TTC549 (cell line): ENCODE measurements at regions not wholly inside any gene's neighbourhood (a gene's known extent, or its start where the extent isn't known, plus 50 kb on each side); places are given as distances from the start of the nearest gene placed in this dataset.

ENCODE experiments used
- FAIRE-seq: peaks from 2 replicates; lab custom pipeline; 2012; peaks lifted over from hg19 to GRCh38; lab: Jason Lieb, UNC

DNA sequence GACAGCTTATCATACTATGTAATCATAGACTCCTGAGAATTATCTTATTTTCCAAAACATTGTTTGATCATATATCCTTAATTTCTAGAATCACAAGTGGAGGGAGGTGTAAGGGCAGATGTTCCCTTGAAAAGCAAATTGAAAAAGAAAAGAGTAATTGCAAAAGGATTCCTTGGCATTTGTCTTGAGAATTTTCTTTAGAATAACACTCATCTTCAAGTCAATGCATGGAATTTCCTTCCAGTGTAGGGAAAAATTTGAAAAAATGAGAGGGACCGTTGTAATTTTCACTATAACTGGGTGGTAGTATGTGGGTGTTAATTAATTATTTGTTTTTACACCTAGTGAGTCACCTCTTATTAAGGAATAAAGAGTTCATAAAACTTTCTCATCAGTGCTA is 724.6 kb upstream of the ADAMTS5 start:
- FAIRE-seq, result no peak

DNA sequence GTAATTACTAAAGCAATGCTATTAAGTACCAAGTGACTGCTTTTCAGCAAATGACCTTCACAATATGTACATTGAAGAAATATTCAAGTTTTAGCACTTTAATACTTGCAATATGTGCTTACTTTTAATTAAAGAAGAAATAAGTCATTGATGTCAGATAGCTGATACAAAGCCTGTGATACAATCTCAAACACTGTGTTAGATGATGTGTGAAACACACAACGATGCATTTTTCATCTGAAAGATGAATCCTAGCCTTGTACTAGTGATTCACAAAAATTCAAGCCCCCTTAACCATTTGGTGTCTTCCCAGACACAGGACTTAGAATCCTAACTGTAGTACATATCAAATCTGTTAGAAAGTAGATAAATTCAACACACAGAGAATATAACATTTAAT is 724.1 kb upstream of the ADAMTS5 start:
- FAIRE-seq, result no peak

DNA sequence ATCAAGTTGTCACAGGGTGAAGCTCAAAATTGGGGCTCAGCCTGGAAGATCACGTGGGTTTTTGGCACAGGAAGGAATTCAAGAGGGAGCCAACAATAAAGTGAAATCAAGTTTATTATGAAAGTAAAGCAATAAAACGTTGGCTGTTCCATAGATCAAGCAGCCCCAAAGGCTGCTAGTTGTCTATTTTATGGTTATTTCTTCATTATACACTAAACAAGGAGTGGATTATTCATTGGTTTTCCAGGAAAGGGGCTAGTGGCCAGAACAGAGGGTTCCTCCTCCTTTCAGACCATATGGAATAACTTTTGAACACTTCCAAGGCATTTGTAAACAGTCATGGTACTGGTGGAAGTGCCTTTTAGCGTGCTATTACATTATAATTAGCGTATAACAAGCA is 723.5 kb upstream of the ADAMTS5 start:
- no peak for FAIRE-seq

DNA sequence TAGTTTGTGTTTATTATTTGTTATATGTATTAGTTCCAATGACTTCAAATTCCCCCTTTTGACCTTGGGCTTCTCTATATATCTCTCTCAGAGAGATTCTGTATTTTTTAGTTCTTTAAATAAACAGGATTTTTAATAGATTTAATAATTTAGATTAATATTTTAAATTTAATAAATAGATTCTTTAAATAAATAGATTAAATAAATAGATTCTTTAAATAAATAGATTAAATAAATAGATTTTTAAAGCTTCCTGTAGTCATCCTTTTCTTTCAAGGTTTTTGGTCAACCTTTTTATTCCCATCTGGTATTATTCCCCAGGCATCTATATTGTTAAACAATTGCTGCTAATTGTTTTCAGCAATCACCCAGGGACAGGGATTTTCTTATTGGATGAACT is 721.9 kb upstream of the ADAMTS5 start:
- peak; percentile 26 for FAIRE-seq

DNA sequence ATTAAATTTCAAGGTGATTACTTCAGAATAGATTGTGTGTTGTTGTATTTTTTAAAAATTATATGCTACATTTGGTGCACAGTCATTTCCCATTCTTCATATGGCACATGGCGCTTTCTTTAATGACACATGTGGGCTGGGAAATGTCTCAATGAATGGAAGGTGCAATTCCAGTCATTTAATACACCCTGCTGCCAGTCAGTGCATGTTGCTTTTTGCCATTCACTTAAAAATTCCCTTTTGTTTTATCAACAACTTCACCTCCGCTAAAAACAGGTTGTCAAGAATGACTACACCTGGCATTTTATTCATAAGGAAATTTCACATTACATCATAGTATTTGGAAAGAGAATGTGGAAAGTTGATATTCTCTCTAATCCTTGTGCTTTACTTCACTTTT is 716.4 kb upstream of the ADAMTS5 start:
- no peak for FAIRE-seq

DNA sequence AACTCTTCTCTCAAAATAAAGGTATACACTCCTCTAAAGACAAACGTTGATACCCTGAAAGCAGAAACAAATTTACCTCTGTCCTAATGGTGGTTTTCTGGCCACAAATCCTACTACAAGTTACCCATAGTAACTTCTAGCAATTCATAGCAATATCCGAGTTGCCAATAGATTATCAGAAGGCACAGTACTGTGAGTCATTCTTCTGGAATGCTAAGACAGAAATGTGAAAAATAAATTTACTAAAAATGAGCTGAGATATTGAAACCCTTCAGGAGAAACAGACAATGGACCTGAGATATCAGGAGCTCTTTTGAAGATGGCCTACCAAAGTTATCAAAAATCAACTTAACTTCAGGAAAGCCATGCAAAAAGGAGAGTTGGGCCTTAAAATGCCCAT is 715.0 kb upstream of the ADAMTS5 start:
- FAIRE-seq, result no peak

DNA sequence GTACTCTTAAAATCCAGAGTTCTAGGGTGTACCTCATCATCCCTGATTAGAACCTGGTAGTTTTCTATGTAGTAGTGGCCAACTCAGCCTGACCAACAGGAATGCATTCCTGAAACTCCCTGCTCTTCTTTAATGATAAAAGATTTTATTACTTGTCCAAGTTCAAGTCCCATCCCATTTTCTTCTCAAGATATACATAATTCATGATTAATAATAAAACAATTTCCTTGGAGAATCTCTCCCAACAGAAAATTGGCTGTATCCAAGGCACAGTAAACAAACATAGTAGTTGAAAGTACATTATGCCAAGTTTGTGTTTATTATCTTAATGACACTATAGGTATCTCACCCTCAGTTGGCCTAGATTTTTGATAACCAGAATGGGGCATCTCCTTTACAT is 714.1 kb upstream of the ADAMTS5 start:
- FAIRE-seq, result no peak

DNA sequence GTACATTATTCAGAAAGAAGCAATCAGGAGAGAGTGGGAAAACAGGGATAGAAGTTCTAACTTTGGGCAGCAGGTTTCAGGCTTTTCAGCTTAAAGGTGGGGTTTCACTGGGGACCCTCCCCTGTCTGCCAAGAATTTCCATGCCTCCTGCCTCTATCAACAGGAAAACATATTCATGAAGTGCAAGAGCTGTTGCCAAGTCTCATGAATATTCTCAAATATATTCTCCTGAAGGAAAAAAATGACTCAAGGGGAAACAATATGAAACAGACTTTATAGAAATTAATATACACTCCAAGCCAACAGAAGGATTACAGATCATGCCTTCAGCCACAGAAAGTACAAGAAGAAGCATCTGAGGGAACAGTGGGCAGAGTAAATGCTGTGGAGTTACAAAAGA is 713.3 kb upstream of the ADAMTS5 start:
- FAIRE-seq, result no peak

DNA sequence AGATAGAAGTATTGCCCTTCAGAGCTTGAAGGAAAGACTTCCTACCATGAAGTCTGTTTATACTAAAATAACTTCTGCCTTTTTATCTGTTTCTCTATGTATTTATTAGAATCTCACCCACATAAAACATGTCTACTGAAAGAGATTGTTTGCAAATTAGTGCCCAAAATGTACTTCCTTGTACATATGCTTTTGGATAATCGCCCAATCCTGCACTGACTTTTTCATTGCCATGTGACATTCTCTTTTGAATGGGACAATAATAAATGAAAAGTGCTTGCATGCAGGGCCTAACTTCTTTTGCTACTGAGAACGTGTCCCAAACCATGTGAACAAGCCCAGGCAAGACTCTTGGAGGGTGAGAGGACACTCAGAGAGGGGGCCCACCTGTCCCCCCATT is 711.6 kb upstream of the ADAMTS5 start:
- FAIRE-seq, result no peak

DNA sequence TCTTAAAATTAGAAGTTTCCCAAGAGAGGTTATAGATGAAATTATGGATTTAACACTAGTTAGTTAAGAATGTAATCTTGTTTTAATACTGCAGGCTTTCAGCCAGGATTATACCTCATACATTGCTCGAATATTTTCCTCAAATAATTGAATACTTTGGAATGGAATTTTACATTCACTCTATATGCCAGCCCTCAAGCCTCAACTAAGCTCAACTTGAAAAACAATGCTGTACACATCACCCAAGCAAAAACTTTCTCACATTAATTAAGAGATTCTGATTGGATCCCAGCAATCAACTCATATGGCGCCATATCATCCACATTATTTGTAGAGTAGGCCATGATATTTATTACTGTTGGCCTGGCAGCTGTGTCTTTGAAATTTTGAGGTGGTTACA is 710.7 kb upstream of the ADAMTS5 start:
- FAIRE-seq, result no peak

DNA sequence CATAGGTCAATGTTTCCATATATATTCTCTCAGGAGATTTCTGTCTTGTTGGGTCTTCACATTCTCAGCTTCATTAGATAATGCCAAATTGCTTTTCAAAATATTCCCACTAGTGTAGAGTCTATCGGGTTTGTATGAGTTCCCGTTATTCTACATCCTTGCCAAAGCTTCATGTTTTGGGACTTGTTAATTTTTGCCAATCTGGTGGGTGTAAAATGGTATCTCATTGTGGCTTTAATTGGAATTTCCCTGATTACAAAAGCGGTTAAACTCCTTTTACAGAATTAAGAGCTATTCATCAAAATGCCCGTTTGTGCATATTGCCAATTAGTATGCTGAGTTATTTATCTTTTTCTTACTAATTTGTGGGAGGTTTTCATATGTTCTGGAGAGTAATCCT is 708.4 kb upstream of the ADAMTS5 start:
- FAIRE-seq, result no peak

DNA sequence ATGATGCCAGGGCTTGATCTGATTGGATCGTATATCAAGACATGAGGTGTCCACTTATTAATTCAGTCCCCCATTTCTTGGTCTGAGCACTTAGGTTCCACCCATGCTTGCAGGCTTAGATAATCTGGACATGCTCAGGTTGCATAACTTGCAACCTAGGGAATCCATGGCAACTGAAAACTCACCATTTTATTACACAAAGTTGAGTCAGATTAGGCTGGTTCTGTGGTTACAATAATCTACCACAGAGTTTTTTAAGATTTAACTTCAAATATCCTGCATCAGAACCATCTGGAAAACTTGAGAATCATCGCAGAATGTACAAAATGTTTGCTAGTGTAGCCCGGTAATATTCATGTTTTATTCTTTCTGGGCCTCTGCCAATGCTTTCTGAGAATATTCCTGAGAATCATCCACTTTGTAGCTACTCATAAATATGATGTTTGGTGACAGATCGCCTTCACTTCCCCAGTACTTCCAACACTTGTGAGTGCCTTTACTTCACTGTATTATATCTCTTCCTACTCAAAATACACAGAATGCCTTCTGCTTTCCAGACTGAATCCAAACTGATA is 707.2 kb upstream of the ADAMTS5 start:
- no peak for FAIRE-seq

DNA sequence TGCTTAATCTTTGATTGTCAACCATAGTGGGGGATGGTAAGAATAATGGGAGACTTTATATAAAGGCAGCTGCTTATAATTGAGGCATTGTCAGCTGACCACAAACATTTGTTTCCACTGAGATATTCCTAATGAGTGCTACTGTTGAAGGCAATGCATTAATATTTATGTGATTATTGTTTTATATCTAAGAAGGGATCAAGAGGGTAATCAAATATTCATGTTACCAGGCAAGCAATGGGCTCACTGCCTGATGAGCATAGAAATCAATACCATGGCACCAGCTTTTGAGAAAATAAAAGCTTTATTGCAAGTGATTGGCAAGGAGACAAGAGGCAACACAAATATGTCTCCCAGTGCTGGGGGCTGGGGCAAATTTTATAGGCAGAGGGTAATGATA is 706.7 kb upstream of the ADAMTS5 start:
- FAIRE-seq, result no peak

DNA sequence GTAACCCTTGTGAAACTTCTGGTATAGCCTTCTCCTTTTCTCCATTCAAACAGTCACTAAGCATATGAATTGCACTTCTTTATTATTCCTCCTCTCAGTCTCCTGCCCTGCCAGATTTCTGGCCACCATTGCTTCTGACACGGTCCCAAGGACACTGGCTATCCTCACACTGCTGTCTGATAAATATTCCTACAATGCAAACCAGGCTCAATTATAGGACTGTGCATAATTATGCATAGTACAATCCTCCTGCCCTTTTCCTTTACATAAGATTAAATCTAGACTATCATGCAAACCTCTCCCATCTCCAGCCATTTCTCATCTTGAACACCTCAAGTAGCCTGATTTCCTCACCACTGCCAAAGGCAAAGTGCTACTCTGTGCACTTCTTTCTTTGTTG is 704.3 kb upstream of the ADAMTS5 start:
- FAIRE-seq, result no peak

DNA sequence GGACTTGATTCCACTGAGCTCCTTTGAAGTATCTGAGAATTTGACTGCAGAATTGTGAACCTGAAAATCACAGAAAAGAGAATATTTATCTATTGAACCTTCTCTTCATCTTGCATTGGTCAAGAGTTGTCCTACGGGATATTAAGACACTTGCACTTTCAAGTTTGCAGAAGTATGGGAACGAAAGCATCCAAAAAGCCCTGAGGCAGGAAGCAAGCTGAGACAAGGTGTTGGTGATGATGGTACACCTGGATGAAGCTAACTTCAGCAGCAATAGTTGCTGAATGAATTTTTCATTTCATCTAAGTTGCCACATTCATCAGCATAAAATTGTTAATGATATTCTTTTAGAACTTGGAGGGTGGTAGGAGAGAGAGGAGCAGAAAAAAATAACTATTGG is 686.6 kb upstream of the ADAMTS5 start:
- FAIRE-seq, result no peak

DNA sequence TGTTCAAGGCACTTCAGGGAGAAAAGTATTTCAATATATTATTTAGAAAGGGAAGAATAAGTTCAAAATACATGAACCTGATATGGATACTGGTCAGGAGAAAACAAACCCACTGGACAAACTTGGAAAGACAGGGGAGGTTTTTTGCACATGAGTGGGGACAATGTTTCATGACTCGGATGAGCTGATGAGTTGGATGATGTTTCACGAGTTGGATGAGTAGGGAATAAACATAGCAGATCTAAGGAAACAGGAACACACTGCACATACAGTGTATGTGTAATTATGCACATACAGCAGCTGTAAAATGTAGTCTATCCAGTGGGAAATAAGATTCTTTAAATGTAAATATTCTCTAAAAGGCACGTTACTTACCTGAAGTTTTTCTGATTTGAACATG is 682.9 kb upstream of the ADAMTS5 start:
- no peak for FAIRE-seq

DNA sequence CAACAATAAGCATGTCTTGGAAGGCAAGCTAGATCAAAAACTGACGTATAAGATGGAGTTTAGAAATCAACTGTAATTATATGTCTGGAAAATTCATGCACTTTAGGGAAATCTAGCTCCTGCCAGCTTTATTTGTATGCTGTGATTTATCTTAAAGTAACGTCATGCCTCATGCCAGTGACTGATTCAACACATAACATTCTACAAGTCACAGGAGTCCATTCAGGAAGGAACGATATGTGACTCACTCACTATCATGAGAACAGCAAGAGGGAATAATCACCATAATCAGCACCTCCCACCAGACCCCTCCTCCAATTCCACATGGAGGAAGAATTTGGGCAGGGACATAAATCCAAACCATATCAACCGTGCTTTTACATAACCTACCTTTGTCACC is 682.4 kb upstream of the ADAMTS5 start:
- no peak for FAIRE-seq

DNA sequence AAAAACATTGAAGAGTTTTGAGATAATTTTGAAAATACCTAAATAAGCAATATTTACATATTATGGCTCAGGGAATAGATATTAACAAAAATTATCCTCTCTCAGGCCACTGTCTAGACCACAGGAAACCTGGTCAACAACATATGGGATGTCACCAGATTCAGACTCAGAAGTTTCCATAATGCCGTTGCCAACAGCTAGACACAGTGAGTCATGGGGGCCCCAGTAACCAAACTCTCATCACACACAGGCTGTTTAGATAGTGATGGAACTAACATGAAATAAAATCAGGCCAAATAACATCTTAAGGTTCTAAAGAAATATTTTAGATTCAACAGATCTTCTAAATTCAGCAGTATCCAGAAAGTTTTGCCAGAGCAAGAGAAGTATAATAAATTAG is 681.7 kb upstream of the ADAMTS5 start:
- no peak for FAIRE-seq

DNA sequence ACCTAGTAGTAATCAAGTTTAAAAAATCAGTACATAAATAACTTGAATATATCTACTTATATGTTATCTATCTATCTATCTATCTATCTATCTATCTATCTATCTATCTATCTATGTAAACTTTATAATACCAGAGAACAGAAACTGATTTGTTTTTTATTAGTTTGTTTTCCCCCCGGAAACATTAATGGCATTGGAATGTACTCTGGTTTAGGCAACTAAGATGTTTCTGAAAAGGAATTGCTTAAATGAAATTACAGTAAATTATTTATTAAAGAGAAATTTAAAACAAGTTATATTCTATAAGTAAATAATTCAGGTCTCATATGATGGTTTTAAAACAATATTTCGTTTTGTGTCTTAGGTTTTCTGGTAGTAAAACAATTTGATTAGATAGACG is 681.0 kb upstream of the ADAMTS5 start:
- no peak for FAIRE-seq

DNA sequence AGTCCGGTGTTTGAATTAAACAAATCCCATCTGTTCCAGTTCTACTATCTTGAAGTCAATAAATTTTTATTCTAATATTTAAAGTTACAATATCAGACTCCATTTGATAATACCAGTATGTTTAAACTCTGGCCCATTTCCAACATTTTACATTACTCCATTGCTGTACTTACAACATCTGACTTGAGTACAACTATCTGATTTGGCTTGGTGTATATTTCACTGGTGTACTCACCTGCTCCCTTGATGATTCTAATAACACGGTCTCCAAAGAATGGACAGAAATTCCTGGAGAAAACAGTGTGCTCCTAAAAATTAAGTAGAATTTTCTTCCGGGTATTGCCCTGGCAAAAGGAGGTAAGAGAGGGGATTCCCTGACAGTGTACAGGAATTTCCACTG is 680.5 kb upstream of the ADAMTS5 start:
- no peak for FAIRE-seq

DNA sequence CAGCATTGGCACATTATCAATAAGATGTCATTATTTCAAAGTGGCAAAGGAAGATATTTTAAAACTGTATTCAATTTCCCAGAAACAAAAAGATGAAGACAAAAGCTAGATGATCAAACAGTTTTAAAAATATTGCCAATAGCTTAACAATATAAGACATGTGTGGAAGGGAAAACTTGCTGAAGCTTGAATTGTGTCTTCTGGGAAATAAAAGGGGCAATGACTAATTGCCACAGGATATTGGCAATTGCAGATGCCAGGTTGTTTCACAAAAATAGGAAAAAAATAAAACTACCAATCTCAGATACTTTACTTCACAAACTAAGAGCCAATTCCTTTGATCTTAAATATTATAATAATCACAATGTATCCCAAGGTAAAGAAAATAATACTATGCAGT is 679.8 kb upstream of the ADAMTS5 start:
- no peak for FAIRE-seq

DNA sequence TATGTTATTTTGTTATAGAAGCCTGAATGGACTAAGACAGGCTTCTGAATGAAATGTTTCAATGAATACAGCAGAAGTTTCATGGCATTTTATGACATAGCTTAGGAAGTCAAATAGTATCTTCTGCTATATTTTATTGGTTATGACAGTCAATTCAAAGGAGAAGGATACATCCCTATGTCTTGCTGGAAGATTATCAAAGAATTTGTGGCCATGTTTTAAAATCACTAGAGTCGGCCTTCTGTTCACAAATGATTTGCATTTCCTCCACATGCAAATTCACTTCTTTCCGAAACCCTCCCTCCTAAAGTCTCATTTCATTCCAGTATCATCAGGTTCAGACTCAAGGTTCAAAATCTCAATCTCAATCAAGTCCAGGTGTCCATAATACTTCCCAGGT is 679.2 kb upstream of the ADAMTS5 start:
- FAIRE-seq, result no peak

DNA sequence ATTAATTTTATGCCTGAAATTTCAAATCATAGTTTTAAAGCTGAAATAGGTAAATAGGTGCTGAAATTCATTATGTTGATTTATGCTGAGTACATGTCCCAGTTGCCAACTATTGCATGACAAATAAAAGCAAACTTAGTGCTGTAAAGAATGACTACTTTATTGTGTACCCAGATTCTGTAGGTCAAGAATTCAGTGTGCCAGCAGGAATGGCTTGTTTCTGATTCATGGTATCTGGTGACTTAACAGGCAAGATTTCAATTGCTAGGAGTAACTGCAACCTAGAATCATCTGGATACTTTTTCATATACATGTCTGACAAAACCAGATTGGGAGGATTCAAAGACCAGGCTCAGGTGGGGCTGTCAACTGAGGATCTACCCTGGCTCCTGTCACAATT is 678.4 kb upstream of the ADAMTS5 start:
- no peak for FAIRE-seq

DNA sequence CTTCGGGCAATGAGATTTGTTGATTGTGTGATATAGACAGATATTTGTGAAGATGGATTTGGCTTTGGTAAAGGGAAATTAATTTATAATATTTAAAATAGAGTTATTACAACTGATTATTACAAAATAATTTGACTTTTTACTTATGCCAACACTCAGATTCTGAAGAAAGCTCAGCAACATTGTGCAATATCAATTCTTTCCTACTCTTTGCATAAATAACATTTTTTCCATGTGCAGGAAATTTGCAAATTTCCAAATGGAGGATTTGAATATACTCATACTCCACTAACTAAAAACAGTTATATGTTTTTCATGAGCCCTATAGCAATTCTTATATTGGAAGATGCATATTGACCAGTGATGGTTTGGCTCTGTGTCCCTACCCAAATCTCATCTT is 676.4 kb upstream of the ADAMTS5 start:
- no peak for FAIRE-seq

DNA sequence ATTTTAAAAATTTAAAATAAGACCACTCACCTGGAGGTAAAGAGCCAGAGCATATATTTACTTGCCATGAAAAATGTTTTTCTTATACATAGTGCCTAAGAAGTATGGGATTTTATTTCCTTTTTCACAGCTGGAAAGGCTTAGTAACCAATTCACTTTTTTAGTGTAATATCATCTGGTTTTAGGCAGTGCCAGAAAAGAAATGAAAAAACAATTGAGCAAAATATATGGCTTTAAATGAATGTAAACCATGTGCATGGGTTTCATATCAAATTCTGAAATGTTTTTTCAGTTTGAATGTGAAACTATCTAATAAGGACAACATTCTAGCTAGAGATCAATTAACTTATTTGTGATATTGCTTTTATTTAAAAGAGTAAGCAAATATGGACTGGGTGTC is 672.4 kb upstream of the ADAMTS5 start:
- no peak for FAIRE-seq
